NCI-H2107 treated with DMSO at 0.1 percent for 48 hours (cell line): ENCODE measurements at regions not wholly inside any gene's neighbourhood (a gene's known extent, or its start where the extent isn't known, plus 50 kb on each side); places are given as distances from the start of the nearest gene placed in this dataset.
"Not testable (repeated sequence)": the region's sequence is repeated elsewhere in the genome, so short reads cannot be mapped to it uniquely, and the experiment has no call there.

Experiments used
- DNase-seq: peaks from one replicate; lab custom pipeline; 2025; ENCODE audit not compliant: unreplicated experiment; lab: John Stamatoyannopoulos, UW

DNA sequence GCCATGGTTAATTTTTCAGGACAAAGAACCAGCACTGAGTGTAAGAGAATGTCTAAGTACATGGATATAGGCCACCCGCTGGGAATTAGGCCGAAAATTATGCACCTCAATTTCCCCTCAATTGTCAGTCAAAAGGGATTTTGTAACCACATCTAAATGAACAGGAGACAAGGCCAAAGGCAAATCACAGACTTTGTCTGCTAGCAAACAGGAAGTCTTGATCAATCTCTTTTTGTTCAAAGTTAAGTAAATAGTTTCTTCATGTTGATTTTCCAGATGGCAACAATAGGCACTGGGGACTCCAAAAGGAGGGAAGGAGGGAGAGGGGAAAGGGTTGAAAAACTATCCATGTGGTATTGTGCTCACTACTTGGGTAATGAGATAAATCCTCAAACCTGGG lies 276.0 kb downstream of the COG6 start:
- no peak for DNase-seq

DNA sequence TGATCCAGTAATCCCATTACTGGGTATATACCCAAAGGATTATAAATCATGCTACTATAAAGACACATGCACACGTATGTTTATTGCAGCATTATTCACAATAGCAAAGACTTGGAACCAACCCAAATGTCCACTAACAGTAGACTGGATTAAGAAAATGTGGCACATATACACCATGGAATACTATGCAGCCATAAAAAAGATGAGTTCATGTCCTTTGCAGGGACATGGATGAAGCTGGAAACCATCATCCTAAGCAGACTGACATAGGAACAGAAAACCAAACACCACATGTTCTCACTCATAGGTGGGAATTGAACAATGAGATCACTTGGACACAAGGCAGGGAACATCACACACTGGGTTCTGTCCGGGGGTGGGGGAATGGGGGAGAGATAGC lies 277.1 kb downstream of the COG6 start:
- not testable (repeated sequence) for DNase-seq

DNA sequence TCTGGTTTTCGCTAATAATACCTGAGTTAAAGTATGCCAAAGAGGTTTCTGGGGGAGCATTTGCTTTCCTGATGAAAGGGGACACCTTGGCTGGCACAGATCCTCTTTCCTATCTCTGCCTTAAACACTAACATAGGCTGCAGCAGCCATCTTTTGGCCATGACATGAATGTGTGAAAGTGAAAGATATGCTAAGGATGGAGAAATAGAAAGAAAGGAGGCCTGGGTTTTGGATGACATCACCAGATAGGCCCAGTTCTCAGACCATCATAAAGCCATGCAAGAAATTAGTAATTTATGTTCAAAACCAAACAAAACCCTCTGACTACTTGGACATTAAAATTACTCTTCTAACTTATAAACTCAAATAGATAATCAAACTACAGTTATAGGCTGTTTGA lies 279.7 kb downstream of the COG6 start:
- DNase-seq: no peak

DNA sequence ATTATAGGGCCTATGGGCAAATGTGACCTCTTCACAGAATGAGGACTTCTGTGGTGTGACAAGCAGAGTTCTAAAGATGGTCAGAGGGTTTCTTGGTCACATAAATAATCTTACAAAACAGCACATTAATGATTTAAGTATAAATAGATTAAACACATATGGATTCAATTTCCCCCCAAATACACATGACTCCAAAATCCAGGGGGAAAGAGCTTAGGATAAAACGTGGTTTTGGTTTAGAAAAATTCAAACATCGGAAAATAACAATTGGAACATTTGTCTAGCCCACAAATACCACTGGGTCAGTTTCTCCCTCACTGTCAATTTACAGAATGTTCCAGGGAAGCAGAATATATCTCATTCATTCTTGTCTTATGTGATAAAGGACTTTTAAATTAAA lies 283.1 kb downstream of the COG6 start:
- no peak for DNase-seq

DNA sequence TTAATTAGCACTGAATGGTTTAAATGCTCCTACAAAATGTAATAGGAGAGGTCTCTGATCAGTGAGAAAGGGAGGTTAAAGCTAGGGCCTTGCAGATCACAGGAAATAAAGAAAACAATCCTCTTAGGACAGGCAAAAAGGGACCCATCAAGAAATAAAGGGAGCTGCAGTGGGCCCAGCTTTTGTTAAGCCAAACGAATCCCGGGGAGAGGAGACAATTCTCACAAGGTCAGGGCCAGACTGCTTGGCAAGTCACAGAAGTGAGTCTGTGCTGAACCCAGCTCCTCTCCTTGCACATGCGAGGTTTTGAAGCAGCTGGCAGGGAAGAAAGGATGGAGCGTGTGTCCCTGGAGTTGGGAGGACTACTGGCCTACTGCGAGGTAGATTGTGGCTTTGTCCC lies 285.8 kb downstream of the COG6 start:
- no peak for DNase-seq

DNA sequence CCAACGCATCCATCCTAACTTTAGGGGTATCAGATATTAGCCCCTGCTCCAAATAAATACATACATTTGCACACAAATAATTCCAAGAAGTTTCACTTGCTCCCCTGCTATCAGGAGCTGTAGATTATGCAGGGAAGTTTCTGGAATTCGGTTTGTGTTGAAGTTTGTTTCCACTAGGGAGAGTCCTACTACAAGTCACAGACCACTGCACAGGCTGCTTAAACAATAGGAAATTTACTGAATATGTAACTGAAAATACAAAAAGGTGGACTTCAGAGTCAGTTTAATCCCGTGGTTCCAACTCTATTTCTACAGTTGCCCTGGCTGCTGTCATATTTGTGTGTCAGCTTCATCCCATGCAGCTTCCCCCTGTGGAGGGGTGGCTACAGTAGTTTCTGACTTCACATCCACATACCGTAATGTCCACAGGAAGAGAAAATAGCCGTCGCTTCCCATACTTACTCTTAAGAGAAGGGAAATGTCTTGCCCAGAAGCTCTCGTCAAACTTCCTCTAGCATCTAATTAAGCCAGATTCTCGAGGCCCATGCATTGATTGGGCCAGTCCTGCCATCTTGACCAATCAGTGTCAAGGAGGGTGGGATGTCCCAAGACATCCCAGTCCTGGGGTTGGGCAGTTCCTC lies 286.6 kb downstream of the COG6 start:
- no peak for DNase-seq

DNA sequence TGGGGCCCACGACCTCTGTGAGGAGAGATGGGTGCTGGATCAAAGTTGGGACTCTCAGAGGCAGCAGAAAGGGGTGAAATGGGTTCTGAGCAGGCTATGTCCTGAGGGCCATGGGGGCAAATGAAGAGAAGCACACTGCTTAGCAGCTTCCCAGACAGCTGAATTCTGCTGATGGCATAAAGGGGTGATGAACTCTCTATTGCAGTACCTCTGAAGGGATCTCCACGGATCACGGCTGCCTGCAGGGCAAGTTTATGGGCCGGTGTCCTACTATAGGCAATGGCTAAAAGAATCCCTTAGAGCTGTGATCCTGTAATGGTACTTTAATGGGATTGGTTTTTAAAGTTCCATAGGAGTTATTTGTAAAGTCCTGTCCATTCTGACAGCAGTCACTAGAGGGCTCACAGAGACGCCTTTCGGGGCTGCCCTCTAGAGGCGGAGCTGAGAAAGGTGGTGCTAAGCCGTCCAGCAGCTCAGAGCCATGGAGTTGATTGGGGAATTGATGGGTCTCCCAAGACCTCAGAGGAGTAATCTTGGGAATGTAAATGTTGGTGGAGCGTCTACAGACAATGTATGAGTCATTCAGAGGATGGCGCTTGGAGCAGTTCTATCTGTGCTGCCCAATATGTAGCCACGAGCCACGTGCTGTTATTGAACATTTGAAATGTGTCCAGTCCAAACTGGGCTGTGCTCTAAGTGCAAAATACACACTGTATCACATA lies 287.3 kb downstream of the COG6 start:
- DNase-seq: peak; percentile 54

DNA sequence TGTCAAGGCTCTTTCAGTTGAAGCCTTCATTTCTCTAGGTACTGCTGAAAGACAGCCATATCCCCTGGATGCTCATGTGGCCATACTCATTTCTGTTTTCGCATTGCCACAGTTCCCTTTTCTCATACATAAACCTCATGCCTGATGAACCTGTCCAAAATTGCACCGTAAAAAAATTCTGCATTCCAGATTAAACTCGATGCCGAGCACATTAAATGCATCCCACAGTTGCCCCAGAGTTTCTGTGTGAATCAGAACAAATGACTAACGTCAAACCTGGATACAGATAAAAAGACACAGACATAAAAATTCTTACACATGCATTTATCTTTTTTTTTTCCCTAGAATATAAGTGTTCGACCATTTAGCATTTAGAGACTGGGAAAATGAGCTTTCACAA lies 288.2 kb downstream of the COG6 start:
- DNase-seq: no peak

DNA sequence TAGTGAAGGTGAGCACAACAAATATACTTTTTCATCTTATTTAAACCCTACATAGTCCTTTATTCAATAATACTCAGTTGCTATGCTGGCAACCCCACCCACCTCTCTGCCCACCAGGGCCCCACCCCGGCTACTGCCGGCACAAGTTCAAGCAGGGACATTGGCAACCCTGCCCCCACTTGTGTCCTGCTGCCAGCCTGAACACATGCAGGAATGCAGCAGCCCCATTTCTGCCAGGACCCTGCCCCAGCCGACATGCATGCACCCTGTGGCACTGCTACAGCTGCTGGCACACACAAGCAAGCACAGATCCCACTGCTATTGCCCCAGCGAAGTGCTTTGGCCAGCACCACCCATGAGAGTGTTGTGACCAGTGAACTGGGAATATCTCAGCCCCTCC lies 289.8 kb downstream of the COG6 start:
- no peak for DNase-seq

DNA sequence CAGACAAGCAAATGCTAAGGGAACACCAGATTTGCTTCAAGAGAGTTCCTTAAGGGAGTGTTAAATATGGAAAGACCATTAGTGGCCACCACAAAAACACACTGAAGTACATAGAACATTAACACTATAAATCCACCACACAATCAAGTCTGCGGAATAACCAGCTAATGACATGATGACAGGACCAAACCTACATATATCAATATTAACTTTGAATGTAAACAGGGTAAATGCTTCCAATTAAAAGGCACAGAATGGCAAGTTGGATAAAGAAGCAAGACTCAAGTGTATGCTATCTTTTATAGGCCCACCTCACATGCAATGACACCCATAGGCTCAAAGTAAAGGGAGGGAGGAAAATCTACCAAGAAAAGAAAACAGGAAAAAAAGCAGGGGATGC lies 291.3 kb downstream of the COG6 start:
- DNase-seq: no peak

DNA sequence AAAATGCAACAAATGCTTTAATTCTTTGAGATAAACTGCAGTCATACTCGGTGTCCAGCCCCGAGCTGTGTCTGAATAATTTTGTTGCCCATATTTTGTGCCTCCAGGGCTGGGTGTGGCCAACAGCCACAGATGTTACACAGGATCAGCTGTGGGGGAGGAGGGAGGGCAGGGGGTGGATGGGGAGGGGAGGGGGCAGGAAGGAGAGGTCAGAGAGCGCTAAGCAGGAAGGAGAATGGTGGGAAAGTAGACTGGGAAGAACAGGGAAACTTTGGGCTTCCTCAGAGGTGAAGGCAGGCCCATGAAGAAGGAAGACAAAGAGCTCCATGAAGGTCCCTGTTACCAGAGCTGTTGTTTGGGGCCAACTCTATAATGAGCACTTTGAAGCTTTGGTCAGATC lies 295.8 kb downstream of the COG6 start:
- DNase-seq: no peak

DNA sequence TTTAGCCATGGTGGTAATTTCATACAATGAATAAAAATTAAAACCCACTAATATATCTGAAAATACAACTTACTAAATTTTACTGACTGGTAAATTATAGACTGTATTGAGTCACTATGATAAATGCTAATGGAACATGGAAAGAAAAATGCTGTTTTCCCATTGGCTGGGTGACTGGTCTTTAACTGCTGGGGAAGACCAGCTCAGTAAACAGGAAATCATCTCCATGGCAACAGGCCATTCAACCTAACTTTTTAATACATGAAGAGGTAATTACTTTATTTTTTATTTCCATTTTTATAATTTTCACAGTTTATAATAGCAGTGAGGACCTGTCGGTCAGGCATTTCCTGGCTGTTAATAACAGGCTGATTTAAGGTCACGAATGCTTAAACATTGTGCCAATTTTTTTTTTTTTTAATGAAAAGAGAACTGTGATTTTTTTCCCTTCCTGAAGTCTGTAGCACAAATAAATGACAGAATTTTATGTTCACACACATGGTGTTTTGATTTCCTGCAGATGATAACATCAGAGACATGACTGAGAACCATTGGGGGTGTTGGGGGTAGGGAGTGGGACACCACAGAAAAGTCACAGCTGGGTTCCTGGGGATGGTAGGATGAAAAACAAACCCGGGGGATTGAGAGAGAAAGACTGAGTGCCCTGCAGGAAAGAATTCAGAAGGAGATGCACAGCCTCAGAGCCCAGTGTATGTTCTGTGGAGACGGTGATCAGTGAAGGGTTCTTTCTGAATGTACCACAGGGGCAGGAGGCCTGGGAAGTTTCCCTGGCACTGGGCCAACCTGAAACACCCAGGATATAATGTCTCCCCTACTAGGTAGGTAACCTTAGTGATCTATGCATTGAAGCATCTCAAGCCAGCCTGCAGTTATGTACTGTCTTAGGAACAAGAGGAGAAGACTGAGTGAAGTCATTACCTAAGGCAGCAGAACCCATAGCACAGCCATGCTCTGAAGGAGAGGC lies 297.1 kb downstream of the COG6 start:
- DNase-seq: no peak

DNA sequence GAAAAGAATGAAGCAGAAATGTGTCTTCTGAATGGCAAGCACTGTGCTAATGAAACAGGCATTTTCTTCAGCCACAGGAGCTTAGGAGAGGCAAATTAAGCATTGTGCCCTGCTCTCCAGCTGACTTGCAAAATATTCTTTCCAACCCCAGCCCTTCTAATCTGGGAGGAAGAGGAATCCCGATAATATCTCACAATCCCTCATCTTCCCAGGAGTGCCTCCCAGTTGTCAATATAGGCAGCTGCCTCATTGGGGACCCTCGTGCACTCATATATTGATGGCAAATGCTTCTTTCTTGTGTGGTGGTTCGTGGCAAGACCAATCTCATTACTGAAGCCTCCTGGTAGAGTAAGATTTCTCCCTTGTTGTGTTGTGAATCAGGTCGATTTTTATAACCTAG lies 299.0 kb downstream of the COG6 start:
- DNase-seq: no peak

DNA sequence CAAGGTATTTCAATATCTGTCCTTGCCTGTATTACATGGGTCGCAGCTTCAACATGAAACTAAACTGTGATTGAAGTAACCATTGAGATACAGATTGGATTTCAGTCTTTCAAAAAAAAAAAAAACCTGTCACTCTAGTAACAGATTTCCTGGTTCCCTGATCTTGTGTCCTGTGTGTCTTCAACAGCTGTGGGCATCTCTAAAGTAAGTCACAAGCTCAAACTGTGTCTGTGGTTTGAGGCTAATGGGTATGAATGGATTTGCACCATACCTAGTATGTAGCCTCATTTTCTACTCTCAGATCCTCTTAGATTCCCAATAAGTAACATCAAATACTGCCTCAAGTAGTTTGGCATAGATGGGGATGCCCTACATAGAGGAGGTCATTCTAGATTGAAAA lies 300.1 kb downstream of the COG6 start:
- no peak for DNase-seq

DNA sequence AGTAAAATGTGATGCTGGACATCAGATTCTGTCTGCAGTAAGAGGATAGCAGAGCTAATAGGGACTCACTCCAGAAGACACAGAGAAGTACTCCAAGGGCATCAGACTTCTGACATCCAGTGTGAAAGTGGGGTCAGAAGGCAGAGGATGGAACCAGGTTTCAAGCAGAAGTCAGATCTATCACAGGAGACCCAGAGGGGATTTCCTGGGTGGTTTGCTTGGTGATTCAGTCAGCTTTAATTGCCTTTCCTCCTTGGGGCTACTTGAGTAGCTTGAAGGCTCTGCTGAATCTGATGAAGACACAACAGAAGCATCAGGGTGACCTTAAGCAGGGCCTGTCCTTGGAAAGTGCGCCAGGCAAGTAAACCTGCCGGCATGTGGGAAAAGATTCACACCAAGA lies 300.6 kb downstream of the COG6 start:
- DNase-seq: no peak

DNA sequence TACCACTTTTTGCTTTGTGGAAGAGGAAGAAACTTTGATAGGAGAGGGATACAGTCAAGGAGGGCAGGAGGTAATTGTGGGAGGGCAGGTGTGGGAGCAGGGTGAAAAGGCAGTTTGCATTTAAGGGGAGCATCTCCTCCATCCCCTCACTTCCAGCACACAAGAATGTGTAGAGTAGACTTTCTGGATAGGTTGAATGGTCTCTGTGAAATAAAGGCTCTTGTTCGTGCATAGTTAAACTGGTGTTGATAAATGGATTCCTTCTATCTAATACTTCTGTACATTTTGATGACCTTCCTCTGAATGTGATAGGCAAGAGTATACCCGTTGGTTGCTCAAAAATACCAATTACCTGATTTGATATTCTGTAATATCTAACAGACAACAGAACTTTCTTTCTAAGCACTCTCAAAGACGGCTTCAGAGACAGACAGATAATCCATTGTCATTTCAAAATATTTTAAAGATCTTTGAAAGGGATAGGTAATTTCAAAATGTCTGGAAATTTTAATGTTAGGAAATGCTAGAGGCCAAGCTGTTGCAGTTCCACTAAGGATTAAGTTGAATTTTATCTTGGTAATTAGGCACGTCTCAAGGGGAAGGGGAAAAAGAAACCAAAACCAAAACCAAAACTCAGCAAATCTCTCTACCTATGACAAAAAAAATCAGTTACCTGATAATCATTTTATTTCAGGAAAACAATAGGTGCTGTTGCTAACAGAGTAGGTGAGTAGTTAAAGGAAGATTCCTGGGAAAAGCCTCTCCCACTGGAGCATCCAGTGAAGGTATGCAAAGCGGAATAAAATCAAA lies 302.6 kb downstream of the COG6 start:
- DNase-seq: no peak

DNA sequence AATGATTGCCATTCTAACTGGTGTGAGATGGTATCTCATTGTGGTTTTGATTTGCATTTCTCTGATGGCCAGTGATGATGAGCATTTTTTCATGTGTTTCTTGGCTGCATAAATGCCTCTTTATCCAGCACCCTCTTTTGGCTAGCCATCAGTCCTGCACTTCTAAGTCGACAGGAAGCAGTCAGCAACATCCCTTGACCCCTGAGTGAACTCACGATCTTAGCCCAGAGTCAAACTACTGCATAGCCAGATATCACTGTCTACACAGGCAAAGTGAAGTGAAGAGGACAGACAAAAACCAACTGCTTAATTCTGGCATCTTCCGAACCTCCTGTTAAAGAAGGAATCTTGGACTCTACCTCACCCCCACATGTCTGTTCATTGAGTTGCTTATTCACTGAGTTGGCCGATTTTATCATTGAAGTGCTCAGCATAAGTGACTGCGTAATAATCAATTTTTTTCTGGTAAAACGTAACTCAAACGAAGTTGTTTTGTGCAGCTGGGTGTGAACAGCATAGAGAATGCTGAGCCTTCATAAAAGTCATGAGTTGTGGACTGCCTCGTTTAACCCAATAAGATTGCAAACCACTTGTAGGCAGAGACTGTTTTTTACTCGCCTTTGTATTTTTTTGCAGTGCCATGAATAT lies 304.2 kb downstream of the COG6 start:
- no peak for DNase-seq

DNA sequence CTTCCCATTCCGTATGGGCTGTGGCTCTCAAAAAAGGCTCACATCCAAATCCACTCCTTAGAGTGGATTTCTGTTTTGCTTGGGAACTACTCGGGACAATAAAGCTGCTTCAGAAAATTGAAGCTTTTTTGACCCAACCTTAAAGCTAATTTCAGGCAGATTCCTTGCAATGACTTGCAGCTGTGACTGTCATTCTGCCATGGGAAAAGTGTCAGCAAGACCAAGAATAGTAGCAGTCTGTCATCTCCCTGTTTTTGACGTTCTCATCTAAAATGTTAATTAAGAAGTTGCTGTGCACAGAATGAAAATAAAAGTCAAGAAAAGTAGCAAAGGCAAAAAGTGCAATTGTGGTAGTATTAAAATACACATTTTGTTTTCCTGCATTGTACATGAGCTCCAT lies 304.7 kb downstream of the COG6 start:
- no peak for DNase-seq

DNA sequence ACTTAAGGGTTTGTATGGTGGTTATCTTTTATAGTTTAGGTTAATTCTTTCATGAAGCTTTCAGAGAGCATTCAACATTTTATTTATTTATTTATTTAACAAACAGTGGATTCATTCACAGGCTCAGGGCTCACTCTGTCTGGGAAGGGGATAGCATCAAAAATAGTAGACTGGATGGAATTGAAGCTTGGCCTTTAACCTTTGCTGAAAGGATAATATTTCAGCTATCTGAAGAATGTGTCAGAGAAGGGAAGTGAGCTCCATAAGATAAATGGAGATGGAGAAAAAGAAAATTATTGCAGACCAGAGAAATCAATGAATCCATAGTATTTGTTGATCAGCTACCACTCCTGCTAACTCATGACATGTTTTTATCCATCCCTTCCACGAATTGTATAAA lies 305.6 kb downstream of the COG6 start:
- no peak for DNase-seq

DNA sequence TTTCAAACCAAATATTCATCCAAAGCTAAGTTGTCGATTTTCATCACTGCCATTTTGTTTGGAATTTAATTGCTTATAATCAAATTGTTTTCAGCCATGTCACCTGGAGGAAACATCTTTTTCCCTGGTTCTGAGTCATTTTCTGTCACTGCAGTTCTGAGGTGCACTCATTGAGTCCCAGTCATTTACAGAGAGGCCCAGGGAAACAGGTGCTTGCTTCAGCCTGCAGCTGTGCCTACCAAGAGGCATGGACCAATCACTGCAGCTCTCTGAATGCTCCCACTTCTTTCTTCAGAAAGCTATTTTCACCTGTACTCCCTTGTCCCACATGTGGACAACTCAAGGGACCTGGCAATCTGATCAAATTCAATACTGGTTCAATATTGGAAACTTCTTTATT lies 308.1 kb downstream of the COG6 start:
- no peak for DNase-seq

DNA sequence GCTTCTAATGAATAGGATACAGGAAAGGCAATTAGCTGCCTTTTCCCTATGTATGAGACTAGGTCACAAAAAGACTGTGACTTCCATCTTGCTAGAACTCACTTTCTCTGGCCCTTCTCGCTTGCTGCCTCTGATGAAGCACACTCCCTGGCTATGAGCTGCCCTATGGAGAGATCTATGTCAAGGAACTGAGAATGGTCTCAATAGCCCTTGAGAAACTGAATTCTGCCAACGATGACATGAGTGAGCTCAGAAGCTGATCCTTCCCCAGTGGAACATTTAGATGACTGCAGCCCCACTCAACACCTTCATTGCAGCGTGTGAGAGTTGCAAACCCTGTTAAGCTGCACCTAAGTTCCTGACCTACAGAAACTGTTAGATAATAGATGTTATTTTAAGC lies 309.8 kb downstream of the COG6 start:
- DNase-seq: no peak
